G401.6 (cell line): ENCODE measurements at regions not wholly inside any gene's neighbourhood (a gene's known extent, or its start where the extent isn't known, plus 50 kb on each side); places are given as distances from the start of the nearest gene placed in this dataset.
"Not testable (repeated sequence)": the region's sequence is repeated elsewhere in the genome, so short reads cannot be mapped to it uniquely, and the experiment has no call there.

ENCODE experiments used
- FAIRE-seq: peaks from 2 replicates; lab custom pipeline; 2012; peaks lifted over from hg19 to GRCh38; lab: Jason Lieb, UNC

GRCh38 chr1:187721216-187721615 is 892.5 kb downstream of the PLA2G4A start:
- FAIRE-seq: no peak

- FAIRE-seq: peak; percentile 8
These were observed 896.5 kb downstream of the PLA2G4A start for GRCh38 chr1:187725216-187725615.

GRCh38 chr1:187733232-187733631 is 904.5 kb downstream of the PLA2G4A start:
- no peak for FAIRE-seq

- no peak for FAIRE-seq
These were observed 905.7 kb downstream of the PLA2G4A start for GRCh38 chr1:187734427-187734826.

- FAIRE-seq: no peak
These were observed 915.9 kb downstream of the PLA2G4A start for GRCh38 chr1:187744665-187745064.

GRCh38 chr1:187755536-187755935 is 926.8 kb downstream of the PLA2G4A start:
- no peak for FAIRE-seq

- FAIRE-seq: not testable (repeated sequence)
These were observed 927.9 kb downstream of the PLA2G4A start for GRCh38 chr1:187756684-187757083.

- no peak for FAIRE-seq
These were observed 931.1 kb downstream of the PLA2G4A start for GRCh38 chr1:187759825-187760333.

GRCh38 chr1:187762118-187762517 is 933.4 kb downstream of the PLA2G4A start:
- FAIRE-seq: no peak

- FAIRE-seq: no peak
These were observed 934.7 kb downstream of the PLA2G4A start for GRCh38 chr1:187763465-187763864.

- FAIRE-seq: no peak
These were observed 935.2 kb downstream of the PLA2G4A start for GRCh38 chr1:187763976-187764375.

GRCh38 chr1:187771396-187771795 is 942.6 kb downstream of the PLA2G4A start:
- FAIRE-seq: no peak

- no peak for FAIRE-seq
These were observed 944.4 kb downstream of the PLA2G4A start for GRCh38 chr1:187773168-187773567.

- FAIRE-seq: no peak
These were observed 959.0 kb downstream of the PLA2G4A start for GRCh38 chr1:187787736-187788135.

GRCh38 chr1:187788718-187789117 is 960.0 kb downstream of the PLA2G4A start:
- no peak for FAIRE-seq

- FAIRE-seq: no peak
These were observed 962.0 kb downstream of the PLA2G4A start for GRCh38 chr1:187790724-187791123.

- no peak for FAIRE-seq
These were observed 965.8 kb downstream of the PLA2G4A start for GRCh38 chr1:187794561-187794960.

- peak; percentile 62 for FAIRE-seq
These were observed 980.8 kb downstream of the PLA2G4A start for GRCh38 chr1:187809549-187809948.

GRCh38 chr1:187816646-187817045 is 987.9 kb downstream of the PLA2G4A start:
- FAIRE-seq: no peak

- no peak for FAIRE-seq
These were observed 989.0 kb downstream of the PLA2G4A start for GRCh38 chr1:187817782-187818181.

GRCh38 chr1:187819086-187819485 is 990.3 kb downstream of the PLA2G4A start:
- no peak for FAIRE-seq

GRCh38 chr1:187836557-187836956 is 1007.8 kb downstream of the PLA2G4A start:
- FAIRE-seq: no peak

- no peak for FAIRE-seq
These were observed 1009.0 kb downstream of the PLA2G4A start for GRCh38 chr1:187837787-187838186.

- FAIRE-seq: no peak
These were observed 1009.9 kb downstream of the PLA2G4A start for GRCh38 chr1:187838335-187839293.
